ENCODE measurements at regions not wholly inside any gene's neighbourhood (a gene's known extent, or its start where the extent isn't known, plus 50 kb on each side); places are given as distances from the start of the nearest gene placed in this dataset.
"Not testable (repeated sequence)": the region's sequence is repeated elsewhere in the genome, so short reads cannot be mapped to it uniquely, and the experiment has no call there.

GRCh38 chr5:126677121-126677520 is 76.4 kb downstream of the PHAX start:
- H3K27ac Mint-ChIP-seq = no peak overlapping the region
- H3K27ac ChIP-seq (ENCODE audit: low read length) = no peak overlapping the region
- no peaks in the 10 kb centered on the region for H3K27me3 Mint-ChIP-seq
- no peak overlapping the region for H3K4me3 ChIP-seq (ENCODE audit: control insufficient read depth in 1 of 2, extremely low read depth in 1 of 2, low read length in 1 of 2)
- no peaks in the 10 kb centered on the region for H3K9me3 ChIP-seq
- no CpG with 5 or more reads among the region's 2 CpGs for WGBS (ENCODE audit: insufficient coverage)
- no peak for ATAC-seq (replicated peaks in 1 of 4)
- no peaks in the 10 kb centered on the region for H3K36me3 ChIP-seq (ENCODE audit: control insufficient read depth in 2 of 2, extremely low read depth in 1 of 2, insufficient read depth in 1 of 2, low read length in 1 of 2)
- H3K4me1 ChIP-seq (ENCODE audit: control insufficient read depth in 1 of 2, extremely low read depth in 1 of 2, insufficient read depth in 2 of 2, low read length in 2 of 2) = peaks cover 0 to 3% of the 10 kb centered on the region in 2 experiments
- peaks cover 3 to 6% (median 3%) of the 10 kb centered on the region in 3 donors for H3K4me1 Mint-ChIP-seq
- ChIA-PET CTCF (interaction anchor here (0.5 to 5.6 kb wide), 8 partner anchors 10 to 814 kb away, joined by 3 to 69 read pairs (median 6); partner anchors contain the start of genes ALDH7A1 (in 1 of the 2) and LMNB1 (in 1 of the 2)), POLR2A (interaction anchor here in 1 of 2 donors (0.5 kb wide), 1 partner anchor 355 kb away, joined by 7 read pairs; no protein-coding TSS in a partner anchor)
- no peaks in the 10 kb centered on the region for H3K27me3 ChIP-seq (replicated peaks in 1 of 2; ENCODE audit: control insufficient read depth in 2 of 2, extremely low read depth in 1 of 2, insufficient read depth in 2 of 2, low read length in 1 of 2)
- H3K36me3 Mint-ChIP-seq = no peaks in the 10 kb centered on the region
- H3K4me3 Mint-ChIP-seq = no peak overlapping the region
- no peak for DNase-seq
- no peaks in the 10 kb centered on the region for H3K9me3 Mint-ChIP-seq

GRCh38 chr5:126680191-126680817 is 79.6 kb downstream of the PHAX start:
- Mint-ChIP-seq H3K27ac (no peak overlapping the region), H3K36me3 (no peaks in the 10 kb centered on the region), H3K27me3 (peaks cover 0 to 3% of the 10 kb centered on the region in 2 donors), H3K9me3 (no peaks in the 10 kb centered on the region), H3K4me1 (peaks cover 6 to 10% (median 8%) of the 10 kb centered on the region in 3 donors), H3K4me3 (no peak overlapping the region)
- no peak overlapping the region for H3K27ac ChIP-seq (ENCODE audit: low read length)
- H3K27me3 ChIP-seq (replicated peaks in 1 of 2; ENCODE audit: control insufficient read depth in 2 of 2, extremely low read depth in 1 of 2, insufficient read depth in 2 of 2, low read length in 1 of 2) = peaks cover 0 to 4% of the 10 kb centered on the region in 2 experiments
- H3K9me3 ChIP-seq = no peaks in the 10 kb centered on the region
- ChIA-PET CTCF (interaction anchor here (0.5 to 1.4 kb wide), 5 partner anchors 89 to 1818 kb away, joined by 3 to 7 read pairs (median 4); no protein-coding TSS in a partner anchor), POLR2A (no interaction called here)
- no peaks in the 10 kb centered on the region for H3K36me3 ChIP-seq (ENCODE audit: control insufficient read depth in 2 of 2, extremely low read depth in 1 of 2, insufficient read depth in 1 of 2, low read length in 1 of 2)
- peaks cover 0 to 9% of the 10 kb centered on the region in 2 experiments for H3K4me1 ChIP-seq (ENCODE audit: control insufficient read depth in 1 of 2, extremely low read depth in 1 of 2, insufficient read depth in 2 of 2, low read length in 2 of 2)
- DNase-seq (peak in 1 of 35 experiments; percentile 4), ATAC-seq (replicated peaks in 1 of 4) (no peak)
- WGBS (ENCODE audit: insufficient coverage) = no CpG with 5 or more reads among the region's 4 CpGs
- no peak overlapping the region for H3K4me3 ChIP-seq (ENCODE audit: control insufficient read depth in 1 of 2, extremely low read depth in 1 of 2, low read length in 1 of 2)

- H3K4me1 ChIP-seq (ENCODE audit: control insufficient read depth in 1 of 2, extremely low read depth in 1 of 2, insufficient read depth in 2 of 2, low read length in 2 of 2); H3K27me3 ChIP-seq (replicated peaks in 1 of 2; ENCODE audit: control insufficient read depth in 2 of 2, extremely low read depth in 1 of 2, insufficient read depth in 2 of 2, low read length in 1 of 2); H3K27ac Mint-ChIP-seq; ATAC-seq (replicated peaks in 1 of 4); H3K27me3 Mint-ChIP-seq; H3K4me3 ChIP-seq (ENCODE audit: control insufficient read depth in 1 of 2, extremely low read depth in 1 of 2, low read length in 1 of 2); H3K36me3 ChIP-seq (ENCODE audit: control insufficient read depth in 2 of 2, extremely low read depth in 1 of 2, insufficient read depth in 1 of 2, low read length in 1 of 2); H3K27ac ChIP-seq (ENCODE audit: low read length); H3K36me3 Mint-ChIP-seq; DNase-seq; POLR2A ChIA-PET; H3K9me3 ChIP-seq; H3K4me1 Mint-ChIP-seq; H3K4me3 Mint-ChIP-seq; H3K9me3 Mint-ChIP-seq: not testable (repeated sequence)
- WGBS (ENCODE audit: insufficient coverage) = no CpG with 5 or more reads among the region's 9 CpGs
- CTCF ChIA-PET = interaction anchor here in 1 of 2 donors (0.6 kb wide), 2 partner anchors 22 to 348 kb away, joined by 3 to 4 read pairs; no protein-coding TSS in a partner anchor
Observed at GRCh38 chr5:126681314-126681713, 80.6 kb downstream of the PHAX start.

GRCh38 chr5:126681970-126682369 is 81.2 kb downstream of the PHAX start:
- POLR2A ChIA-PET = no interaction called here
- no peaks in the 10 kb centered on the region for H3K9me3 Mint-ChIP-seq
- WGBS (ENCODE audit: insufficient coverage) = 100% methylated on average over 2 of the region's 6 CpGs

GRCh38 chr5:126682856-126683255 is 82.1 kb downstream of the PHAX start:
- 80% methylated on average over 1 of the region's 1 CpG for WGBS (ENCODE audit: insufficient coverage)
- no peaks in the 10 kb centered on the region for H3K36me3 ChIP-seq (ENCODE audit: control insufficient read depth in 2 of 2, extremely low read depth in 1 of 2, insufficient read depth in 1 of 2, low read length in 1 of 2)
- Mint-ChIP-seq H3K9me3 (no peaks in the 10 kb centered on the region), H3K4me1 (peaks cover 0 to 7% (median 6%) of the 10 kb centered on the region in 3 donors), H3K4me3 (no peak overlapping the region), H3K27me3 (peaks cover 0 to 3% of the 10 kb centered on the region in 2 donors), H3K36me3 (no peaks in the 10 kb centered on the region), H3K27ac (no peak overlapping the region)
- peaks cover 0 to 7% of the 10 kb centered on the region in 2 experiments for H3K4me1 ChIP-seq (ENCODE audit: control insufficient read depth in 1 of 2, extremely low read depth in 1 of 2, insufficient read depth in 2 of 2, low read length in 2 of 2)
- DNase-seq (no peak), ATAC-seq (replicated peaks in 1 of 4) (no peak)
- H3K4me3 ChIP-seq (ENCODE audit: control insufficient read depth in 1 of 2, extremely low read depth in 1 of 2, low read length in 1 of 2) = no peak overlapping the region
- no peak overlapping the region for H3K27ac ChIP-seq (ENCODE audit: low read length)
- ChIA-PET CTCF (no interaction called here), POLR2A (no interaction called here)
- peaks cover 0 to 9% of the 10 kb centered on the region in 2 experiments for H3K27me3 ChIP-seq (replicated peaks in 1 of 2; ENCODE audit: control insufficient read depth in 2 of 2, extremely low read depth in 1 of 2, insufficient read depth in 2 of 2, low read length in 1 of 2)
- no peaks in the 10 kb centered on the region for H3K9me3 ChIP-seq

More at GRCh38 chr5:126681970-126682369, 81.2 kb downstream of the PHAX start:
- Mint-ChIP-seq H3K4me3 (no peak overlapping the region), H3K36me3 (no peaks in the 10 kb centered on the region), H3K27me3 (peaks cover 0 to 3% of the 10 kb centered on the region in 2 donors), H3K4me1 (peaks cover 0 to 7% (median 6%) of the 10 kb centered on the region in 3 donors), H3K27ac (no peak overlapping the region)
- CTCF ChIA-PET = interaction anchor here (0.6 to 0.8 kb wide), 4 partner anchors 9 to 348 kb away, joined by 3 to 5 read pairs (median 4); no protein-coding TSS in a partner anchor
- no peak for DNase-seq
- Histone ChIP-seq H3K4me1 (ENCODE audit: control insufficient read depth in 1 of 2, extremely low read depth in 1 of 2, insufficient read depth in 2 of 2, low read length in 2 of 2) (peaks cover 0 to 7% of the 10 kb centered on the region in 2 experiments), H3K9me3 (no peaks in the 10 kb centered on the region), H3K27ac (ENCODE audit: low read length) (no peak overlapping the region), H3K36me3 (ENCODE audit: control insufficient read depth in 2 of 2, extremely low read depth in 1 of 2, insufficient read depth in 1 of 2, low read length in 1 of 2) (no peaks in the 10 kb centered on the region), H3K4me3 (ENCODE audit: control insufficient read depth in 1 of 2, extremely low read depth in 1 of 2, low read length in 1 of 2) (no peak overlapping the region), H3K27me3 (replicated peaks in 1 of 2; ENCODE audit: control insufficient read depth in 2 of 2, extremely low read depth in 1 of 2, insufficient read depth in 2 of 2, low read length in 1 of 2) (peaks cover 0 to 8% of the 10 kb centered on the region in 2 experiments)
- no peak for ATAC-seq (replicated peaks in 1 of 4)

GRCh38 chr5:126683912-126684311 is 83.2 kb downstream of the PHAX start:
- no peak overlapping the region for H3K27ac Mint-ChIP-seq
- H3K4me1 Mint-ChIP-seq = peaks cover 0 to 7% (median 6%) of the 10 kb centered on the region in 3 donors
- DNase-seq = no peak
- WGBS (ENCODE audit: insufficient coverage) = 100% methylated on average over 1 of the region's 2 CpGs
- Histone ChIP-seq H3K4me1 (ENCODE audit: control insufficient read depth in 1 of 2, extremely low read depth in 1 of 2, insufficient read depth in 2 of 2, low read length in 2 of 2) (peaks cover 0 to 7% of the 10 kb centered on the region in 2 experiments), H3K27me3 (replicated peaks in 1 of 2; ENCODE audit: control insufficient read depth in 2 of 2, extremely low read depth in 1 of 2, insufficient read depth in 2 of 2, low read length in 1 of 2) (peaks cover 0 to 9% of the 10 kb centered on the region in 2 experiments), H3K4me3 (ENCODE audit: control insufficient read depth in 1 of 2, extremely low read depth in 1 of 2, low read length in 1 of 2) (no peak overlapping the region), H3K9me3 (no peaks in the 10 kb centered on the region), H3K27ac (ENCODE audit: low read length) (no peak overlapping the region), H3K36me3 (ENCODE audit: control insufficient read depth in 2 of 2, extremely low read depth in 1 of 2, insufficient read depth in 1 of 2, low read length in 1 of 2) (no peaks in the 10 kb centered on the region)
- H3K9me3 Mint-ChIP-seq = no peaks in the 10 kb centered on the region
- ChIA-PET POLR2A (no interaction called here), CTCF (interaction anchor here (0.6 to 1.2 kb wide), 3 partner anchors 11 to 407 kb away, joined by 3 to 7 read pairs (median 4); no protein-coding TSS in a partner anchor)
- no peak for ATAC-seq (replicated peaks in 1 of 4)
- H3K4me3 Mint-ChIP-seq = no peak overlapping the region
- no peaks in the 10 kb centered on the region for H3K36me3 Mint-ChIP-seq
- peaks cover 0 to 3% of the 10 kb centered on the region in 2 donors for H3K27me3 Mint-ChIP-seq
